HEK293 (cell line): ENCODE measurements at regions not wholly inside any gene's neighbourhood (a gene's known extent, or its start where the extent isn't known, plus 50 kb on each side); places are given as distances from the start of the nearest gene placed in this dataset.

ENCODE experiments used
- BCL11A ChIP-seq: fragments of 450-650 bp; formaldehyde crosslinking; IDR thresholded peaks from 2 replicates; pipeline ENCODE4 v1.5.1; 2016; ENCODE audit warnings: low read depth, missing biosample characterization, missing genetic modification characterization
- BCL11B ChIP-seq: fragments of 450-650 bp; formaldehyde crosslinking; IDR thresholded peaks from 2 replicates; pipeline ENCODE4 v1.5.1; 2016; ENCODE audit warnings: low read depth, missing biosample characterization, missing genetic modification characterization
- CTCF ChIP-seq: fragments of 450-650 bp; formaldehyde crosslinking; IDR thresholded peaks from 2 replicates; pipeline ENCODE4 v1.5.1; 2016; ENCODE audit warnings: missing biosample characterization, missing genetic modification characterization
- REST ChIP-seq: fragments of 450-650 bp; formaldehyde crosslinking; IDR thresholded peaks from 2 replicates; pipeline ENCODE4 v1.5.1; 2016; ENCODE audit warnings: missing biosample characterization, missing genetic modification characterization
- SP2 ChIP-seq: fragments of 450-650 bp; formaldehyde crosslinking; IDR thresholded peaks from 2 replicates; pipeline ENCODE4 v1.5.1; 2016; ENCODE audit warnings: missing biosample characterization, missing genetic modification characterization
- ZBTB48 ChIP-seq: fragments of 450-650 bp; formaldehyde crosslinking; IDR thresholded peaks from 2 replicates; pipeline ENCODE4 v1.5.1; 2016; ENCODE audit warnings: missing biosample characterization, missing genetic modification characterization
- ZNF121 ChIP-seq: fragments of 450-650 bp; formaldehyde crosslinking; IDR thresholded peaks from 2 replicates; pipeline ENCODE4 v1.5.1; 2016; ENCODE audit warnings: missing biosample characterization, missing genetic modification characterization
- ZNF138 ChIP-seq: fragments of 450-650 bp; formaldehyde crosslinking; IDR thresholded peaks from 2 replicates; pipeline ENCODE4 v1.5.1; 2016; ENCODE audit warnings: missing biosample characterization, missing genetic modification characterization, borderline replicate concordance
- ZNF140 ChIP-seq: fragments of 450-650 bp; formaldehyde crosslinking; IDR thresholded peaks from 2 replicates; pipeline ENCODE4 v1.5.1; 2016; ENCODE audit warnings: missing biosample characterization, missing genetic modification characterization
- ZNF155 ChIP-seq: fragments of 450-650 bp; formaldehyde crosslinking; IDR thresholded peaks from 2 replicates; pipeline ENCODE4 v1.5.1; 2016; ENCODE audit warnings: missing biosample characterization, missing genetic modification characterization
- ZNF398 ChIP-seq: fragments of 450-650 bp; formaldehyde crosslinking; IDR thresholded peaks from 2 replicates; pipeline ENCODE4 v1.5.1; 2017; ENCODE audit warnings: missing biosample characterization, missing genetic modification characterization
- ZNF449 ChIP-seq: fragments of 450-650 bp; formaldehyde crosslinking; IDR thresholded peaks from 2 replicates; pipeline ENCODE4 v1.5.1; 2017; ENCODE audit warnings: missing biosample characterization, mild to moderate bottlenecking, missing genetic modification characterization, moderate library complexity
- ZNF501 ChIP-seq: fragments of 450-650 bp; formaldehyde crosslinking; IDR thresholded peaks from 2 replicates; pipeline ENCODE4 v1.5.1; 2016; ENCODE audit warnings: missing biosample characterization, missing genetic modification characterization
- ZNF707 ChIP-seq: fragments of 450-650 bp; formaldehyde crosslinking; IDR thresholded peaks from 2 replicates; pipeline ENCODE4 v1.5.1; 2016; ENCODE audit warnings: missing biosample characterization, missing genetic modification characterization

- TF ChIP-seq ZBTB48 (tag by site-specific recombination) (no peak), ZNF398 (tag by site-specific recombination) (no peak), ZNF155 (tag by site-specific recombination) (no peak), ZNF449 (tag by site-specific recombination) (no peak), REST (tag by site-specific recombination) (no peak), CTCF (tag by site-specific recombination) (no peak), SP2 (tag by site-specific recombination) (no peak), BCL11B (tag by site-specific recombination) (no peak), BCL11A (tag by site-specific recombination) (no peak), ZNF707 (tag by site-specific recombination) (no peak), ZNF138 (tag by site-specific recombination) (no peak), ZNF501 (tag by site-specific recombination) (no peak), ZNF140 (tag by site-specific recombination) (no peak), ZNF121 (tag by site-specific recombination) (no peak)
These were observed 558.7 kb downstream of the MATN1 start for GRCh38 chr1:30164693-30165092.
